ENCODE measurements at regions not wholly inside any gene's neighbourhood (a gene's known extent, or its start where the extent isn't known, plus 50 kb on each side); places are given as distances from the start of the nearest gene placed in this dataset.
"Not testable (repeated sequence)": the region's sequence is repeated elsewhere in the genome, so short reads cannot be mapped to it uniquely, and the experiment has no call there.

- no peak for DNase-seq
These were observed 361.4 kb downstream of the TEX13C start for GRCh38 chrX:125681058-125681457.

- no peak for DNase-seq
These were observed 361.8 kb downstream of the TEX13C start for GRCh38 chrX:125681507-125681906.

- DNase-seq: not testable (repeated sequence)
These were observed 370.9 kb downstream of the TEX13C start for GRCh38 chrX:125690522-125690921.

- no peak for DNase-seq
These were observed 374.5 kb downstream of the TEX13C start for GRCh38 chrX:125694171-125694570.

GRCh38 chrX:125709074-125709473, 389.4 kb downstream of the TEX13C start:
- no peak for DNase-seq

GRCh38 chrX:125709532-125709931, 389.9 kb downstream of the TEX13C start:
- no peak for DNase-seq

GRCh38 chrX:125710403-125711062, 390.9 kb downstream of the TEX13C start:
- DNase-seq: no peak

GRCh38 chrX:125711103-125711502, 391.4 kb downstream of the TEX13C start:
- no peak for DNase-seq

- DNase-seq: no peak
These were observed 394.0 kb downstream of the TEX13C start for GRCh38 chrX:125713633-125714032.

GRCh38 chrX:125727117-125727516, 407.4 kb downstream of the TEX13C start:
- no peak for DNase-seq

GRCh38 chrX:125736008-125736729, 416.5 kb downstream of the TEX13C start:
- DNase-seq: no peak

GRCh38 chrX:125742811-125743210, 423.1 kb downstream of the TEX13C start:
- DNase-seq: no peak

- no peak for DNase-seq
These were observed 421.2 kb downstream of the DCAF12L2 start for GRCh38 chrX:125744914-125745313.

GRCh38 chrX:125757794-125758564, 408.1 kb downstream of the DCAF12L2 start:
- no peak for DNase-seq

- no peak for DNase-seq
These were observed 407.3 kb downstream of the DCAF12L2 start for GRCh38 chrX:125758819-125759218.

- no peak for DNase-seq
These were observed 403.1 kb downstream of the DCAF12L2 start for GRCh38 chrX:125762954-125763353.

GRCh38 chrX:125765347-125765746, 400.7 kb downstream of the DCAF12L2 start:
- no peak for DNase-seq

GRCh38 chrX:125769628-125770027, 396.5 kb downstream of the DCAF12L2 start:
- no peak for DNase-seq

- DNase-seq: no peak
These were observed 387.8 kb downstream of the DCAF12L2 start for GRCh38 chrX:125778261-125778660.

- no peak for DNase-seq
These were observed 383.9 kb downstream of the DCAF12L2 start for GRCh38 chrX:125782184-125782583.

- DNase-seq: no peak
These were observed 379.8 kb downstream of the DCAF12L2 start for GRCh38 chrX:125786316-125786715.

GRCh38 chrX:125791787-125792186, 374.3 kb downstream of the DCAF12L2 start:
- DNase-seq: no peak

GRCh38 chrX:125810856-125811255, 355.2 kb downstream of the DCAF12L2 start:
- DNase-seq: no peak

- no peak for DNase-seq
These were observed 340.0 kb downstream of the DCAF12L2 start for GRCh38 chrX:125826080-125826479.
